NCI-H345 (cell line): ENCODE measurements at regions not wholly inside any gene's neighbourhood (a gene's known extent, or its start where the extent isn't known, plus 50 kb on each side); places are given as distances from the start of the nearest gene placed in this dataset.
"Not testable (repeated sequence)": the region's sequence is repeated elsewhere in the genome, so short reads cannot be mapped to it uniquely, and the experiment has no call there.

ENCODE experiments used
- DNase-seq: peaks from one replicate; lab custom pipeline; 2025; lab: John Stamatoyannopoulos, UW

DNA sequence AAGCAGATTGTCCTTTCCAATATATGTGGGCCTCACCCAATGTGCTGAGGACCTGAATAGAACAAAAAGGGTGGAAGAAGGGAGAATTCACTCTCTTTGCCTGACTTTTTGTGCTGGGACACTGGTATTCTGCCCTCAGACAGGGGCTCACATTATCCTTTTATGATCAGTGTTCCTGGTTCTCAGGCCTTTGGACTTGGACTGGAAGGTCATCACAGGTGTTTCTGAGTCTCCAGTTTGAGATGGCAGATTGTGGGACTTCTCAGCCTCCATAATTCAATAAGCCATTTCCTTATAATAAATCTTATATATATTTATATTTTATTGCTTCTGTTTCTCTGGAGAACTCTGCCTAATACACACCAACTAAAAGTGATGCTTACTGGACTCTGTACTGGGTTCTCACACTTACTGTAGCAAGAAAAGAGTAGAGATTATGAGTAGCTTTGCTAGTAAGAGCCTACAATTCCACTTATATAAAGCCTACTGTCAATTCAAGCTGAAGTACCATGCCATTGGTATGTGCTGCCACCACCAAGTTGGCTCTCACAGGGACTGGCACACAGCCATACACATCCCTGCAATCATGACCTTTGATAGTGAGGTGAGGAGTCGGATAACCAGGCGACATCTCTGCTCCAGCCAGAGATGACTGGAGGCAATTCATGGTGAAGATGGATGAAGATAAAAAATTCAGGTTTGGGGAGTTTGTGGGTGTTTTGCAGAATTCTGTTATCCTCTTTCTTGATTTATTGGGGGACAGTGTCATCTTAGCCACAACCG is 130.7 kb upstream of the NR3C1 start:
- DNase-seq: no peak

DNA sequence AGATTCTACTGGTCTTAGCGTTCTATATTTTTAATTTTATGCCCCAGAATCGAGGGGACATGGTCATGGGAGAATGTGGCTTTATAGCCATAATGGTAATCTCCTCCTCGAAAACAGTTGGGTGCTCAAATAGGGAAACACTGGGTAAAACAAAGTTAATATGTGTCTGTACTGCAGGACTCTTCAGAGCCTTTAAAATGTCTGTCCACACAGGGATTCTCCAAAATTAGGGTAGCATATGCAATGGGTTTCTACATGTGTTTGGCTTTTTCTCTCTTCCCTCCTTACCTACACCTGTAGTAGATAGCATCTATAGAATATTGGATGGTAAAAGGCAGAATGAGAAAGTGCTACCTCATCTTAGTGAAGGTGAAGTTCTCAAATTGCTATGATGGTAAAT is 130.0 kb upstream of the NR3C1 start:
- no peak for DNase-seq

DNA sequence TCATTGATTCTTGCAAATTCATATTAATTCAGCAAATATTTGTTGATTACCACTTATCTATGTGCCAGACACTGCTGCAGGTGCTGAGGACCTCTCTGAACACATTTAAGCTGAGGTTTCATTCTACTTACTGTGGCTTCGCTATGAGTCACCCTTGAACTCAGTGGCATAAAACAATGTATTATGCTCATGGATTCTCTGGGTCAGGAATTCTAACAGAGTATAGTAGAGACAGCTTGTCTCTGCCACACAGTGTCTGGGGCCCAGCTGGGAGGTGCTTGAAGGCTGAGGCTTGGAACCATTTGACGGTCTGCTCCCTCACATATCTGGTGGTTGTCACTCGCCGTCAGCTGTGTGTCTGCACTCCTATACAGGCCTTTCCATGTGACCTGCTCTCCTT is 124.3 kb upstream of the NR3C1 start:
- no peak for DNase-seq

DNA sequence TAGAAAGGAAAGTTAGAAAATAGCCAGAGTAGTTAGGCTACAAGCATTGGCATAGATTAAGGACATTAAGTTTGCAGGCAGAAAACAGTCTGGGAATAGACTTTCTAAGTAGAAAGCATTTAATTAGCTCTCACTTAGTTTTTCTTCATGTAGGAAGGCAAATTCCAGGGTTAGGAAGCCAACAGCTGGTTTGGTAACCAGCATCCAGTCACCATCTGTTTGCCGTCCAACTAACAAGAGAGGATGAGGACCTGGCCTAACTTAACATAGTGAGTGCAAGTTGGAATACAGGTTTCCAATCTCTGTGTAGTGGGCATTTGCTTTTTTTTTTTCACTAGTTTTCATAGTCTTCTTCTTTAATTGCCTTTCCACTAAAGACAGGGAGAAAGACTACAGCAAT is 121.7 kb upstream of the NR3C1 start:
- no peak for DNase-seq

DNA sequence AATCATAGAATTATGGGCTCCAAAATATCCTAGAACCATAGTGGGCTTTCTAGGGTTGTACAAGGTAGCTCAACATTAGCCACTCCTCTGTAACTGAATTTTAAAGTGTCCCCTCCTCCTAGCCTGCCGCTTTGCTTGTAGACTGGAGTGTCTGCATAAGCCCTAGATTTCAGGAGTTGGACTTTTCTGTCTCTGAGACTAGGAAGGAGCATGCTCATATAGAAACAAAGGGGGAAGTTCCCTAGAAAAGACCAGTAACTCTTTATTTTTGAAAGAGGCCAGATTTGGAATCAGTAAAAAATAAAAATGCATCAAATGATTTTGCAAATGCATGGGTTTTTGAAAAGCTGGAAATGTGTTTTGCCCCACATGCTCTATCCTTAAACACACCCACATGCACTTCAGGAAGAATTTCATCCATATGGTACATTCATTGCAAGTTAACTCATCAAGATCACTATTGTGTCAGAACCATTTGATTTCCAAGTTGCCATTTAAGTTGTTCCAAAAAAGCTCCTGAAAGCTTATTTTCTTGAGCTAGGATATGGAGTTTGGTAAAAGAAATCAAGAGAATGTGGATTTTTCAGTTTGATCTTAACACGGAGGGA is 121.0 kb upstream of the NR3C1 start:
- no peak for DNase-seq

DNA sequence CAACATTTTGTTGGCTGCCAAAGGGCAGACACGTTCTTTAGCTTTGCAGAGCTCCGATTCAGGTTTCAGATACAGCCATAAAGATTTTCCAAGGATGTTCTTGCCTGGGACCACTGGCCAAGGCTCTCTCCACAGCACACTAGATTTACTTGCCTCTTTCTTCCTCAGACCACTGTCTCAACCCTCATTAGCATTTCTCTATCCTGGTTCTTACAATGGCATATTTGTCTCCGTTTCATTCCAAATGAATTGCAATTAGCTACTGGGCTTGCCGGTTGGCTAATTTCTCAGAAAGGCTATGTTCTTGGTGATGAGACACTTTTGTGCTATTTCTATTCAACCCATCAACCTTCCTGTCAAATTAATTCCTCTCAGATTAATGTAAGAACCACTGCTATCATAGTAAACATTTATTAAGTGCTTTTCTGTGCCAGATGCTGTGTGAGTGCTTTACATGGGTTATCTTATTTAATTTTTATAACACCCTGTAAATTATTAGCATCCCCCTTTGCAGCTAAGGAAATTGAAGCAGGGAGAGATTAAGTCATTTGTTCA is 118.4 kb upstream of the NR3C1 start:
- no peak for DNase-seq

DNA sequence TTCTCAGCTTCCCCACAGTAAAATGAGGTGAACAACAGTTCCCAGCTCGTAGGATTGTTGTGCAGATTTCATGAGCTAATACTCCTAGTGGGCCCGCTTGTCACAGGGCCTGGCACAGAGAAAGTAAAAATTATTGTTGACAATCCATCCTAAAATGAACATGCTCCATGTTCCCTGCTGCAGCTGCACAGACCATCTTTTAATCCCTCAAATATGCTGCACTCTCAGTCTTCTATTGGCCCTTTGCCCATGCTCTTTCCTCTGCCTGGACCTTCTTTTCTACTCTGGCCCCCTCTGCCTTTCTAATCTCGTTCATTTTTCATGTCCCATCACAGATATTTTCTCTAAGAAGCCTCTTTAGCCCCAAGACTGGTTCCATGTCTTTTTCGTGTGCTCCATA is 117.7 kb upstream of the NR3C1 start:
- no peak for DNase-seq

DNA sequence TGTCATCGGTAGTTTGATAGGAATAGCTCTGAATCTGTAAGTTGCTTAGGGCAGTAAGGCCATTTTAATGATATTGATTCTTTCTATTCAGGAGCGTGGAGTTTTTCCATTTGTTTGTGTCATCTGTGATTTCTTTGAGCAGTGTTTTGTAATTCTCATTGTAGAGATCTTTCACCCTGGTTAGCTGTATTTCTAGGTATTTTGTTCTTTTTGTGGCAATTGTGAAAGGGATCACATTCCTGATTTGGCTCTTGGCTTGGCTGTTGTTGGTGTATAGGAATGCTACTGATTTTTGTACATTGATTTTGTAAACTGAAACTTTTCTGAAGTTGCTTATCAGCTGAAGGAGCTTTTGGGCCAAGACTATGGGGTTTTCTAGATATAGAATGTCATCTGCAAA is 115.7 kb upstream of the NR3C1 start:
- not testable (repeated sequence) for DNase-seq

DNA sequence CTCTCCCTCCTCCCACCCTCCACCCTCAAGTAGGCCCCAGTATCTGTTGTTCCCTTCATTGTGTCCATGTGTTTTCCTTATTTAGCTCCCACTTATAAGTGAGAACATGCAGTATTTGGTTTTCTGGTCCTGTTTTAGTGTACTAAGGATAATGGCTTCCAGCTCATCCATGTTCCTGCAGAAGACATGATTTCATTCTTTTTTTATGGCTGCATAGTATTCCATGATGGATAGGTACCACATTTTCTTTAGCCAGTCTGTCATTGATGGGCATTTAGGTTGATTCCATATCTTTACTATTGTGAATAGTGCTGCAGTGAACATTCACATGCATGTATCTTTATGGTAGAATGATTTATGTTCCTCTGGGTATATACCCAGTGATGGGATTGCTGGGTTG is 114.3 kb upstream of the NR3C1 start:
- not testable (repeated sequence) for DNase-seq

DNA sequence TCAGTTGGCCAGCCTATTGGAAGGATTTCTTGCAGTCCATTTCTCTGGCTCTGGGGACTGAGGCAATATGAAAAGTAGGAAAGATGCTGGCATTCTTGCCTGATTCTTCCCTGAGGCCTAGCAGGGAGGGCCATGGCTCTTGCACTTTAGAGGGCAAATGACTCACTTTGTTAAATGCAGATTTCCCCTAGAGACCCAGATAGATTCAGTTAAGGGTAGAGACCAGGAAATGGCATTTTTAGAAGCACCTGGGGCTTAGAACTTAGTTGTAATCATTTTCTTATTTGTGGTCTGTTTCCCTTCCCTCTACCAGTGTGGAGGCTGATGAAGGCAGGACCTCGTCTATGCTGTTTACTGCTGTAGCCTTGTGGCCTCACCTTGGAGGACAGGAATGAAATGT is 112.8 kb upstream of the NR3C1 start:
- no peak for DNase-seq

DNA sequence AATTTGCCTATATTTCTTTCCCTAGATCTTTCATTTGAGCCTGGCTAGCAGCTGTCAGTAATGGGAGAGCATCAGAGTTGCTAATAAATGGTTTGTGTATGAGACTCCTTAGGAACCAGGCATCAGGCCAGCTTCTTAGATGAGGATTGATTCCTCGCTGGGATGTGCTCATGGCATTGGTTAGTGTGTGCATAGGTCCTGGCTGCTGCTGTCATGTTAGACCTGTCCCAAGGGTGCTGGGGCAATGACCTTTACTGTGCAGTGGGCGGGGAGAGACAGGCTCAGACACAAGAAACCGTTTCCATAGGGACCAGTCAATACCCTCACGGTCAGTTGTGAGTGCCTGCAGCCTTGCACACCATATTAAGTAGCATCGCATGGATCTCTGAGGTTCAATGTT is 112.3 kb upstream of the NR3C1 start:
- no peak for DNase-seq

DNA sequence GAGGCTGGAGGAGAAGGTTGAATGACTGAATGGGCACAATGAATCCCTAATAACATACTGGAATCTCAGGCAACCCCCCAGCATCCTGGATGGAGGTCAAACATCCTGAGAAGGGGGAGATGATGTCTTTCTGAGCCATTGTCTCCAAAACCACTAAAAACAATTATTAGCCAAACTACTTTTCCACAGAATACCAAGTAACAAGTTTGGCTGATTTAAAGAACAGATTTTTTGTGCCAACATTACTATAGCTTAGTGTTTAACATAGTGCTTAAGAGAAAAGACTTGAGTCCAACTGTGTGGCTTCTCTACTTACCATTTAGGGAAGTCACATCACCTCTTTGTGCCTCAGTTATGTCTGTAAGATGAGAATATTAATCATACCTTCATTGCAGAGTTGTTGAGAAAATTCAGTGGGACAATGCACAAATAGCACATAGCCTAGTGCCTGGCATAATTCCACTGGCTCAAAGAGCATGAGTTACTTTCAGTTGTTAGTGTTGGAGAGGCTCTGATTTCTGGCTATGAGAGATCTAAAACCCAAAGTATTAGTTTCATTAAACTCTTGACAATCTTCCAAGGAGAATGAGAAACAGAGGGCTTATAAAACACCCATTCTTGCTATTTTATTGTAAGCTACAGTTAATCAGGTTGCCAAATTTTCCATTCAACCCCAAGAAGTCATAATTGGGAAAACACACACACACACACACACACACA is 111.3 kb upstream of the NR3C1 start:
- DNase-seq: no peak

DNA sequence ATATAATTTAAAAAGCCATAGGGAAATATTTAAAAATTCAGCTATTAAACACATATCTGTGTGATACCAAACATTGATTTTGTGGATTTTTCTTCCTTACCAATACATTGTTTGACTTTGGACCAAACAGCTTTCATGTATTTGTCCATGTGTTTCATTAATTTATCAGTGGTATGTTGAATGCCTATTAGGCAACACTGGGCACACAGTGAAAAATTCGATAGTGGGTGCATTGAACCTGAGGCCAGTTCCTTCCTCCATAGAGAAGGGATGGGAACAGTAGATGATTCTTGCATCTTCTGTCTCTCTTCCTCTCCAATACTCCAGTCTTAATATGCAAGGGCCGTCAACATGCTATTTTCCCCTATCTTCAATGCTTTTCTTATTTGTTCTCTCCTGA is 110.2 kb upstream of the NR3C1 start:
- no peak for DNase-seq

DNA sequence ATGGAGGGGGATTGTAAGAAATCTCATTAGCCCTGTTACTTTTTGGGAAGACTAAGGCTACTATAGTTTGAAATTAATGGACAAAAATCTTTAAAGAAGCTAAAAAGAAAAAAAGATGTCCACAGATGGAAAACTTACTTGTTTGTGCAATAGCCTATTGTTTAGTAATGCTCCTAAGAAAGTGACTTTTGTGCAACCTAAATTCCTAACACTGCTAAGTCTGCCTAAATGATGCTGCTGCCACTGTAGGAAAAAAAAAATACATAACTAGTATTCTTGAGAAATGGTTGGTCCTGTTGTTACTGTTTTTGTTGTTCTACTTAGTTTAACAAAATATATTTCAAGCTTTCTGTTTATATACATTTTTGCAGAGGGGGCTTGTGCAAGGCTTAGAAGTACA is 108.2 kb upstream of the NR3C1 start:
- DNase-seq: no peak

DNA sequence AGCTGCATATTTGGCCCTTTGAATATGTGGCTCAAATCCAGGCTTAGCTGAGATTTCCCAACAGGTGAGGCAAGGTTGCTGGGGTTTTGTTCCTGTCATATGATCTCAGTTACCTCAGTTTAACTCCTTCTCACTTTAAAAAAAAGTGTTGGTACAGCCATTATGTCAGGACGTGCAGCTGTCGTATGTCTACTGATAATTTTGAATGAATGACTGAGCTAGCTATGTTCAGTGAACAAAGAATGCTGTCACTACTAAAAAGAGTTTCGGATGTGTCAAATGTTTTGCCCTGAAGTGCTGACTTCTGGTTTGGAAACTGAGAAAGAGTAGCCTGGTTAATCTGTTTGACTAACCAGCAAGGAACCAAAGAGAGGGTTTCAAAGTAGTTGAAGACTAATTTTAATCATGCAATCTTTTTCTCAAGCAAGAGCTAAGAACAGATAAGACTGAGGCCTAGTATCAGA is 106.3 kb upstream of the NR3C1 start:
- no peak for DNase-seq

DNA sequence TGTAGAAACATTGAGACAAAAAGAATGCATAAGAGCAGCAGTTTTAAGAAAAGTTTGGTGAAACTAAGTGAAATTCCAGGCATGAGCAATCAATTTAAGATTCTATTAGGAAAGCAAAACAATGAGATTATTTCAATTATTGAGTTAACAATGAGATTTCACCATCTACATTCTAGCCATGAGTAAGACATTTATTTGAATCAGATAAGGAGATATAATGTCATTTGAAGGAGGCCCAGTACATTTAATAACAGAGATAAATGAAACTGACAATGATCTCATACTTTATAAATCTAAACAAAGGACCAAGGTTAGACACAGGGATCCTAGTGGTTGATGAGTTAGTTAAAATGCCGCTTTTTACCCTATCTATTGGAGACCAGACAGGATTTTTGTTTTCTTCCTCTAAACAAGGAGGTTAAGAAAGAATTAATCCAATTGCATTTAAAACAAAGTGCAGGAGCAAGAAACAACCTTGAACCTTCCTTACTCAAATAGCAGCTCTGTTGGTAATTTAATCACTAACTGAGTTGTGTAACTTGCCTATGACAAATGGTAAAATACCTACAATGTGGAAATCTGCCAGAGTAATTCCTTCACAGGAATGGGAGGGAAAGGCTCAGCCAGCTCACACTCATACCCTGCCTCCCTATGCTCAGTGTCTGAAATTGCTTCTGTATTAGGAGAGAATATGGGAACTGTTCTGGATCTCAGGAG is 103.5 kb upstream of the NR3C1 start:
- DNase-seq: no peak

DNA sequence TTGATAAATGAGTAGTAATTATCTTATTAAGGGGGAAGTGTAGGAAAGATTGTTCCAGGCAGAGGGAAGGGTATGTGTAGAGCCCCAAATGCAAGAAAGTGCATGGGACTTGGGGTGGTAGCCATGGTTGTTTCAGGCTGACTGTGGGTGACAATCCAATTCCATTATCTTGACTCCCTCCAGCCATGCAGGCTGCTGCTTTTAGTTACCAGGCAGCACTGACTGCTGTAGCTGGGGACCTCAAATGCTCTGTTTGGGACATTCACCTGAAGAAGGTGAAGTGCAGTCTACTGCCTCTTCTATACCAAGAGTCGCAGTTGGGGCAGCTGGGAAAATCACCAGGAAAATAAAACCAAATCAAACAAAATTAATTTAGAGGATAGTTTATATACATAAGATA is 102.4 kb upstream of the NR3C1 start:
- no peak for DNase-seq

DNA sequence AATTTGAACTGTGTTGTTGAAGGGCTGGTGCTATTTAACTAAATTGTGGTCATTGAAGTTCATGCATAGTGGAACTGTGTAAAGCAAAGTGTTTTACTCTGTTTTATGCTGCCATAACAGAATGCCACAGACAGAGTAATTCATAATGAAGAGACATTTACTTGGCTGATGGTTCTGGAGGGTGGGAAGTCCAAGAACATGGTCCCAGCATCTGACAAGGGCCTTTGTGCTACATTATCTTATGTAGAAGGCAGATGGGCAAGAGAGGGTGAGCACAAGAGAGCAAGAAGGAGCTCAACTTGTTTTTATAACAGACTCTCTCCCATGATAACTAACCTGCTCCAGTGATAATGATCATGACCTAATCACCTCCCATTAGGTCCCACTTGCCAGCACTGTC is 101.9 kb upstream of the NR3C1 start:
- no peak for DNase-seq

DNA sequence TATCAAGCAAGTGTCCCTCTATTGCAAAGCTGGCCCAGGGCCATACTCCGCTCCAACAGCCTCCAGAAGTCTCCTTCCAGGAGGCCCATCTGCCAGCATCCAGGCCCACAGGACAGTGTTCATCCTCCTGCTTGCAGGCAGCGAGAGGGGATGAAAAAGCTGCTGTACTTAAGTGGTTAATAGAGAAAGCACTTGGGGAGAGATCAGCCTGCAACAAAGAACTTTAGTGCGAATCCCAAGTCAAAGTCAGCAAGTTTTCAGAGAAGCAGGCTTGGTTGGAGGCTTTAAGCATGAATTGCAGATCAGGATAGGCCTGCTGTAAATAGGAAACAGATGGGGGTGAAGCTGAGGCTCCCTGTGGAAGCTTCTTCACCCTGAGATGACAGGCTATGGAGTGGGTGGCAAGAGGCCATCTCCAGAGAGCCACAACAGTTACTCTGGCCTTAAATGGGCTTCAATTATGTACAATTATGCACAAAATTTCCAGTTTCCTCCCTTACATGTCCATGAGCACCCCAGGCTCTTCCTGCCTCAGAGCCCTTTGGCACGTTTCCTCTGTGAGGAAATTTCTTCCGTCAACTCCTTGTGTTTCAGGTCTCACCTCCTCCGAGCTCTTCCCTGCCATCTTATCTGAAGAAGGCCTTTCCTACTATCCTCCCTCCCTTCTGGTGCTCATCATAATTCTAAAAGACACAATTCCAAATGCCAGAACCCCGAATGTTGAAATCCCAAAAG is 98.0 kb upstream of the NR3C1 start:
- no peak for DNase-seq

DNA sequence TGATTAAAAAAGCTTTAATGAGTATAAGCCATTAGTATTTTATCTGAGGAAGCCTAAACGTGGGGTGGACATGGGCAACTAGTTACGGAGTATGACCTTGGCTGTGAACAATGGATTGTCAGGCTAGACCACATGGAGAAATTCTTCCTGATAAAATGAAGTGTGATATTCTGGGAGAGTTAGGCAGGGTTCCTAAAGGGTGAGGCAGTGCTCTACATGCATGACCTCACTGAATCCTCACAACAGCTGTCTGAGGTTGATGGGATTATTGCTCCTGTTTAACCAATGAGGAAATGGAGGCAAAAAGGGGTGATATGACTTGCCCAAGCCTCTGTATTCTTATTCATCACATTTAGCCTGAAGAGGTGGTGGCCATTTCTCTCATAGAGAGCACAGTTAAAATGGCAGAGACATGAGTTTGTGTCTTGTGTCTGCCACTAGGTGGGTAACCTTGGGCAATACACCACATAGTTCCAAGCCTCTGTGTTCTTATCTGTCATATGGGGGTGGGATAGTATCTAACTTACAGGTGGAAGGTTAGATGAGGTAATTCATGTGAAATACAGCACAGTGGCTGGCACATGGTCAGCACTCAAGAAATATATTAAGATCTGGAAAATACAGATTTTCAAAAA is 96.1 kb upstream of the NR3C1 start:
- DNase-seq: no peak

DNA sequence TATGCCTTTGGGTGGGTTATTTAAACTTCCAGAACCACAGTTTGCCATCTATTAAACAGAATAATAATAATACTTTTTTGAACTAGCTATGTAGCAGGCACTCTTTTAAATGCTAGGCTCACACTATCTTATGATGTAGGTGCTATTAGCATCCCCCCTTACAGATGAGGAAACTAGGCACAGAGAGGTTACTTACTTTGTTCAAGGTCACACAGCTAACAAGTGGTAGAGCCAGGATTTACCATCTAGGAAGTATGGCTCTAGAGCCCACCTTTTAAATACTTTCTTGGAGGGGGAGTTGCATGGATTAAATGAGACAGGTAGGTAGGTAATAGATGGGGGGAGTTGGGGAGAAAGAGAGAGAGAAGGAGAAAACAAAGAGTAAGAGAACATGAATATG is 95.3 kb upstream of the NR3C1 start:
- DNase-seq: no peak
